HG02938 (cell line): ENCODE measurements at regions not wholly inside any gene's neighbourhood (a gene's known extent, or its start where the extent isn't known, plus 50 kb on each side); places are given as distances from the start of the nearest gene placed in this dataset.

Experiments used
- ATAC-seq: cut with Tn5 transposase; IDR thresholded peaks from one replicate; pipeline ENCODE4 v1.9.1; 2021; ENCODE audit warnings: mild to moderate bottlenecking, moderate library complexity; ENCODE audit not compliant: unreplicated experiment

GRCh38 chr11:42025121-42025803 lies 565.8 kb upstream of the LRRC4C start:
- ATAC-seq, result no peak

- no peak for ATAC-seq
Observed at GRCh38 chr11:42034826-42035225, 575.4 kb upstream of the LRRC4C start.

- no peak for ATAC-seq
Observed at GRCh38 chr11:42036201-42036600, 576.7 kb upstream of the LRRC4C start.

GRCh38 chr11:42043312-42043711 lies 583.9 kb upstream of the LRRC4C start:
- ATAC-seq, result no peak

- ATAC-seq, result no peak
Observed at GRCh38 chr11:42047637-42048555, 588.4 kb upstream of the LRRC4C start.

GRCh38 chr11:42049186-42049585 lies 589.7 kb upstream of the LRRC4C start:
- no peak for ATAC-seq

- no peak for ATAC-seq
Observed at GRCh38 chr11:42049650-42050049, 590.2 kb upstream of the LRRC4C start.

GRCh38 chr11:42054351-42054900 lies 595.0 kb upstream of the LRRC4C start:
- ATAC-seq, result no peak

GRCh38 chr11:42055606-42056005 lies 596.2 kb upstream of the LRRC4C start:
- ATAC-seq, result no peak

GRCh38 chr11:42058794-42059193 lies 599.3 kb upstream of the LRRC4C start:
- no peak for ATAC-seq

GRCh38 chr11:42065199-42065598 lies 605.7 kb upstream of the LRRC4C start:
- ATAC-seq, result no peak

GRCh38 chr11:42066113-42066512 lies 606.7 kb upstream of the LRRC4C start:
- ATAC-seq, result no peak

- no peak for ATAC-seq
Observed at GRCh38 chr11:42074306-42074705, 614.9 kb upstream of the LRRC4C start.

- no peak for ATAC-seq
Observed at GRCh38 chr11:42075180-42075579, 615.7 kb upstream of the LRRC4C start.

GRCh38 chr11:42077794-42078193 lies 618.3 kb upstream of the LRRC4C start:
- no peak for ATAC-seq

GRCh38 chr11:42085736-42086135 lies 626.3 kb upstream of the LRRC4C start:
- no peak for ATAC-seq

GRCh38 chr11:42093541-42093940 lies 634.1 kb upstream of the LRRC4C start:
- no peak for ATAC-seq

GRCh38 chr11:42098075-42098474 lies 638.6 kb upstream of the LRRC4C start:
- no peak for ATAC-seq

GRCh38 chr11:42112866-42113265 lies 653.4 kb upstream of the LRRC4C start:
- no peak for ATAC-seq

GRCh38 chr11:42114927-42115326 lies 655.5 kb upstream of the LRRC4C start:
- no peak for ATAC-seq

- no peak for ATAC-seq
Observed at GRCh38 chr11:42138454-42138853, 679.0 kb upstream of the LRRC4C start.

- ATAC-seq, result no peak
Observed at GRCh38 chr11:42145311-42145710, 685.9 kb upstream of the LRRC4C start.
